Astrocyte of the spinal cord (primary cell): ENCODE measurements at regions not wholly inside any gene's neighbourhood (a gene's known extent, or its start where the extent isn't known, plus 50 kb on each side); places are given as distances from the start of the nearest gene placed in this dataset.

Source experiments
- DNase-seq: peaks from one replicate; pipeline ENCODE4 v3.0.0; 2011; ENCODE audit warnings: low read depth, low spot score
- H3K4me3 ChIP-seq: 2 replicates; pipeline ENCODE4 v1.5.1; 2011; ENCODE audit warnings: low read depth, mild to moderate bottlenecking, low read length, moderate library complexity
- CTCF ChIP-seq: IDR thresholded peaks from 2 replicates; pipeline ENCODE4 v1.5.1; 2012; ENCODE audit warnings: low read depth, mild to moderate bottlenecking, low read length, inconsistent platforms
- in situ Hi-C: cut with HindIII; loops from 2 replicates; pipeline ENCODE4 v1.10.0; 2017; ENCODE audit warnings: low sequenced_read_pairs

- in situ Hi-C loops = no loop called here
- H3K4me3 ChIP-seq = no peak overlapping the region
- no peak for DNase-seq
- TF ChIP-seq CTCF = no peak
Measured at GRCh38 chr4:112800001-112800400, 163.1 kb downstream of the LARP7 start.

GRCh38 chr4:112801341-112801740 lies 164.4 kb downstream of the LARP7 start:
- TF ChIP-seq CTCF = no peak
- no peak for DNase-seq
- in situ Hi-C loops = no loop called here
- H3K4me3 ChIP-seq = no peak overlapping the region

- no peak for DNase-seq
- H3K4me3 ChIP-seq = no peak overlapping the region
- TF ChIP-seq CTCF = no peak
- in situ Hi-C loops = no loop called here
Measured at GRCh38 chr4:112802780-112803179, 165.8 kb downstream of the LARP7 start.

GRCh38 chr4:112807083-112807482 lies 170.1 kb downstream of the LARP7 start:
- in situ Hi-C loops = no loop called here
- H3K4me3 ChIP-seq = no peak overlapping the region
- no peak for DNase-seq
- TF ChIP-seq CTCF = no peak

GRCh38 chr4:112808001-112808400 lies 171.1 kb downstream of the LARP7 start:
- H3K4me3 ChIP-seq = no peak overlapping the region
- in situ Hi-C loops = no loop called here
- TF ChIP-seq CTCF = no peak
- no peak for DNase-seq

GRCh38 chr4:112813790-112814189 lies 176.8 kb downstream of the LARP7 start:
- peak; percentile 72 for DNase-seq
- no peak overlapping the region for H3K4me3 ChIP-seq
- in situ Hi-C loops = no loop called here
- no peak for TF ChIP-seq CTCF

GRCh38 chr4:112817933-112818593 lies 181.1 kb downstream of the LARP7 start:
- DNase-seq = peak; percentile 94

More at GRCh38 chr4:112817933-112818593, 181.1 kb downstream of the LARP7 start:
- no peak for TF ChIP-seq CTCF
- in situ Hi-C loops = no loop called here
- peak overlapping the region; percentile 70 for H3K4me3 ChIP-seq
